Ishikawa (cell line): ENCODE measurements at regions not wholly inside any gene's neighbourhood (a gene's known extent, or its start where the extent isn't known, plus 50 kb on each side); places are given as distances from the start of the nearest gene placed in this dataset.
A peak's percentile ranks its signal among the peaks of the same experiment; 100 is the strongest.

Experiments
- CEBPB ChIP-seq: IDR thresholded peaks from 2 replicates; pipeline ENCODE4 v1.6.1; 2012
- CREB1 ChIP-seq: IDR thresholded peaks from 2 replicates; pipeline ENCODE4 v1.6.1; 2012; ENCODE audit warnings: low read depth
- EGR1 ChIP-seq: IDR thresholded peaks from 2 replicates; pipeline ENCODE4 v1.6.1; 2012
- EP300 ChIP-seq: IDR thresholded peaks from 2 replicates; pipeline ENCODE4 v1.6.1; 2012; ENCODE audit warnings: borderline replicate concordance
- FOXM1 ChIP-seq: IDR thresholded peaks from 2 replicates; pipeline ENCODE4 v1.6.1; 2012; ENCODE audit warnings: low read depth, borderline replicate concordance
- NFIC ChIP-seq: IDR thresholded peaks from 2 replicates; pipeline ENCODE4 v1.6.1; 2012
- RAD21 ChIP-seq: IDR thresholded peaks from 2 replicates; pipeline ENCODE4 v1.6.1; 2012; ENCODE audit warnings: low read depth
- TAF1 ChIP-seq: IDR thresholded peaks from 2 replicates; pipeline ENCODE4 v1.6.1; 2012; ENCODE audit warnings: low read depth, mild to moderate bottlenecking
- TCF12 ChIP-seq: IDR thresholded peaks from 2 replicates; pipeline ENCODE4 v1.6.1; 2012; ENCODE audit warnings: low read depth
- TEAD4 ChIP-seq: IDR thresholded peaks from 2 replicates; pipeline ENCODE4 v1.6.1; 2012
- YY1 ChIP-seq: IDR thresholded peaks from 2 replicates; pipeline ENCODE4 v1.6.1; 2012; ENCODE audit warnings: low read depth
- ZBTB7A ChIP-seq: IDR thresholded peaks from 2 replicates; pipeline ENCODE4 v1.6.1; 2012; ENCODE audit warnings: low read depth
- TF ChIP-seq, protein P1 (sequence below): IDR thresholded peaks from 2 replicates; pipeline ENCODE4 v1.6.1; 2012
- TF ChIP-seq, protein P2 (sequence below): IDR thresholded peaks from 2 replicates; pipeline ENCODE4 v1.6.1; 2012; ENCODE audit warnings: low read depth, mild to moderate bottlenecking
- TF ChIP-seq, protein P3 (sequence below): IDR thresholded peaks from 2 replicates; pipeline ENCODE4 v1.6.1; 2012

DNA sequence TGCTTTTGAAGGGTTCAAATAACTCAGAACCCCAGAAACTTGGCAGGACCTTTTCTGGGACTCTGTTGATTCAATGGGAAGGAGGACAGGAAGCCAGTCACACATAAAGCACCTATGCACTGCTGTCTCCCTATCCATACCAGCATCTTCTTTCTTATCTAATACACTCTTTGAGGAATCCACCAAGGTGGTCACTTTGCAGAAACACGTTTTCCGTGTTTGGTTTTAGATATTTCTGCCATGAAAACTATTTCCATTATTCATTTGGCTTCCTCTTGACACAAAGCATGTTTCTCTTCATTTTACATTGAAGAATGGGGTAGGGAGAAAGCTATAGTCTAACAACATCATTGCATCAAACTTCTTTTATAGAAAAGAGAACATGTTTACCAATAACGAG is 76.5 kb upstream of the NR3C1 start:
- no peak for TF ChIP-seq EGR1
- TF ChIP-seq ZBTB7A: no peak
- no peak for TF ChIP-seq CREB1
- TF ChIP-seq, protein P1, sequence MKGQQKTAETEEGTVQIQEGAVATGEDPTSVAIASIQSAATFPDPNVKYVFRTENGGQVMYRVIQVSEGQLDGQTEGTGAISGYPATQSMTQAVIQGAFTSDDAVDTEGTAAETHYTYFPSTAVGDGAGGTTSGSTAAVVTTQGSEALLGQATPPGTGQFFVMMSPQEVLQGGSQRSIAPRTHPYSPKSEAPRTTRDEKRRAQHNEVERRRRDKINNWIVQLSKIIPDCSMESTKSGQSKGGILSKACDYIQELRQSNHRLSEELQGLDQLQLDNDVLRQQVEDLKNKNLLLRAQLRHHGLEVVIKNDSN: no peak
- no peak for TF ChIP-seq YY1
- no peak for TF ChIP-seq TEAD4
- TF ChIP-seq FOXM1: no peak
- no peak for TF ChIP-seq RAD21
- no peak for TF ChIP-seq CEBPB
- TF ChIP-seq EP300: no peak
- TF ChIP-seq, protein P2, sequence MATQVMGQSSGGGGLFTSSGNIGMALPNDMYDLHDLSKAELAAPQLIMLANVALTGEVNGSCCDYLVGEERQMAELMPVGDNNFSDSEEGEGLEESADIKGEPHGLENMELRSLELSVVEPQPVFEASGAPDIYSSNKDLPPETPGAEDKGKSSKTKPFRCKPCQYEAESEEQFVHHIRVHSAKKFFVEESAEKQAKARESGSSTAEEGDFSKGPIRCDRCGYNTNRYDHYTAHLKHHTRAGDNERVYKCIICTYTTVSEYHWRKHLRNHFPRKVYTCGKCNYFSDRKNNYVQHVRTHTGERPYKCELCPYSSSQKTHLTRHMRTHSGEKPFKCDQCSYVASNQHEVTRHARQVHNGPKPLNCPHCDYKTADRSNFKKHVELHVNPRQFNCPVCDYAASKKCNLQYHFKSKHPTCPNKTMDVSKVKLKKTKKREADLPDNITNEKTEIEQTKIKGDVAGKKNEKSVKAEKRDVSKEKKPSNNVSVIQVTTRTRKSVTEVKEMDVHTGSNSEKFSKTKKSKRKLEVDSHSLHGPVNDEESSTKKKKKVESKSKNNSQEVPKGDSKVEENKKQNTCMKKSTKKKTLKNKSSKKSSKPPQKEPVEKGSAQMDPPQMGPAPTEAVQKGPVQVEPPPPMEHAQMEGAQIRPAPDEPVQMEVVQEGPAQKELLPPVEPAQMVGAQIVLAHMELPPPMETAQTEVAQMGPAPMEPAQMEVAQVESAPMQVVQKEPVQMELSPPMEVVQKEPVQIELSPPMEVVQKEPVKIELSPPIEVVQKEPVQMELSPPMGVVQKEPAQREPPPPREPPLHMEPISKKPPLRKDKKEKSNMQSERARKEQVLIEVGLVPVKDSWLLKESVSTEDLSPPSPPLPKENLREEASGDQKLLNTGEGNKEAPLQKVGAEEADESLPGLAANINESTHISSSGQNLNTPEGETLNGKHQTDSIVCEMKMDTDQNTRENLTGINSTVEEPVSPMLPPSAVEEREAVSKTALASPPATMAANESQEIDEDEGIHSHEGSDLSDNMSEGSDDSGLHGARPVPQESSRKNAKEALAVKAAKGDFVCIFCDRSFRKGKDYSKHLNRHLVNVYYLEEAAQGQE: no peak
- TF ChIP-seq TAF1: no peak
- TF ChIP-seq, protein P3, sequence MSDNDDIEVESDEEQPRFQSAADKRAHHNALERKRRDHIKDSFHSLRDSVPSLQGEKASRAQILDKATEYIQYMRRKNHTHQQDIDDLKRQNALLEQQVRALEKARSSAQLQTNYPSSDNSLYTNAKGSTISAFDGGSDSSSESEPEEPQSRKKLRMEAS: no peak
- no peak for TF ChIP-seq TCF12

DNA sequence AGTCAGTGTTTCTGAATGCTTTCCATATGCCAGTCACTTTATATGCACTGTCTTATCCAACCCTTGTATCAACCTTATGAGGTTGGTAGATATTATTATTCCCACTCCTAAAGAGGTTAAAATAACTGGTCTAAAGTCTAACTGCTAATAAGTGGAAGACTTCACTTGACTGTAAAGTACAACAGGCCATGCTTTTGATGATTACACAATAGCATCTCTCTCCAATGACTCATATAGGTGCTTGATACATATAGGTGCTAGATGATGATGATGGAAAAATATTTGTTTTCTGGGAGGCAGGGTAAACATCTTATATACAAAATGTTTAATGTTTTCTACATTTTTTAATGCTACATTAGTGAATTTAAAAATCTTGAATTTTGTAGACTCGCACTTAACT is 75.9 kb upstream of the NR3C1 start:
- no peak for TF ChIP-seq EP300
- TF ChIP-seq CEBPB: peak; percentile 27; the same call in 1 of the 2 replicates

DNA sequence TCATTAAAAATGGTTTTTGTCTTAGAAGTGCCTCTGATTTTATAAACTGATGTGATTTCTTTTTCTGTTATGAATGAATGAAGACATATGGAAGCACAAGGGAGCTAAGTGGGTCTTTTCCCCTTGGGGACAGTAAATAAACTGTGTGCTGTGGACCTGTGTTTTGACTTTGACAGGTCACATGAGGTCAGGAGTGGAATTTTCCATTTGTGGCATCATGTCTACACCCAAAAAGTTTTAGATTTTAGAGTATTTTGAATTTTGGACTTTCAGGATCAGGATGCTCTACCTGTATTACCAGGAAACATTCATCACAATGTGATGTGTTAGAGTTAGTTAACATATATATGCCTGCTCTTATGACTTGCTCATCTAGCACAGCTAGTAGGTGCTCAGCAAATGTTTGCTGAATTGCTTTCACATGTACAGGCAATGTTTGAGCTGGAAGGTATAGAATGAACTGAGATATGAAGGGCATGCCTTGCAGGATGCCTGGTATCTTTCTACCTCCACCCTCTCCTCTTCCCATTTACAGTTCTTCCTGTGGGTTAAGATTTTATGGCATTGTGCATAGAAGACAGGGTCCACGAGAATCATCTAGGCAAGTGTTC is 73.2 kb upstream of the NR3C1 start:
- TF ChIP-seq, protein P3: no peak
- TF ChIP-seq RAD21: no peak
- TF ChIP-seq, protein P2: no peak
- TF ChIP-seq TCF12: no peak
- TF ChIP-seq, protein P1: no peak
- TF ChIP-seq EGR1: no peak
- TF ChIP-seq CEBPB: no peak
- no peak for TF ChIP-seq ZBTB7A
- TF ChIP-seq TAF1: no peak
- no peak for TF ChIP-seq EP300
- no peak for TF ChIP-seq CREB1
- TF ChIP-seq TEAD4: no peak
- no peak for TF ChIP-seq FOXM1
- TF ChIP-seq YY1: no peak
- TF ChIP-seq NFIC: no peak

DNA sequence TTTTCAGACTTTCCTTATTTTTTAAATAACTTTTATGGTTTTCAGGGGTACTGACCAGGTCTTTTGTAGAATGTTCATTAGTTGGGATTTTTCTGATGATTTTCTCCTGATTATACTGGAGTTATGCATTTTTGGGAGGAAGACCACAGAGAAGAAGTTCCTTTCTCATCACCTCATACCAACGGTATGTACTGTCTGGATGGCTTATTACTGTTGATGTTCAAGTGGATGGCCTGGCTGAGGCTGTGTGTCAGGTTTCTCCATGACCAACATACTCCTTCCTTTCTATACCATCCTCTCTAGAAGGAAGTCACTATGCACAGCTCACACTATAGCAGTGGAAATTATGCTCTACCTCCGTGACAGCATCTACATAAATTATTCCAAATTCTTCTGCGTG is 71.1 kb upstream of the NR3C1 start:
- TF ChIP-seq EGR1 (no peak), TEAD4 (no peak), YY1 (no peak), ZBTB7A (no peak), FOXM1 (no peak), RAD21 (no peak), NFIC (no peak), TAF1 (no peak), TCF12 (no peak), CREB1 (no peak), EP300 (no peak), CEBPB (no peak)
- TF ChIP-seq, protein P1: no peak
- TF ChIP-seq, protein P3: no peak
- TF ChIP-seq, protein P2: no peak
